GM18867 (cell line): ENCODE measurements at regions not wholly inside any gene's neighbourhood (a gene's known extent, or its start where the extent isn't known, plus 50 kb on each side); places are given as distances from the start of the nearest gene placed in this dataset.
"Not testable (repeated sequence)": the region's sequence is repeated elsewhere in the genome, so short reads cannot be mapped to it uniquely, and the experiment has no call there.

Experiments used
- ATAC-seq: cut with Tn5 transposase; IDR thresholded peaks from one replicate; pipeline ENCODE4 v1.9.1; 2021; ENCODE audit warnings: mild to moderate bottlenecking, moderate library complexity; ENCODE audit not compliant: unreplicated experiment

GRCh38 chr6:117761610-117762009, 86.3 kb downstream of the NUS1 start:
- ATAC-seq = no peak

DNA sequence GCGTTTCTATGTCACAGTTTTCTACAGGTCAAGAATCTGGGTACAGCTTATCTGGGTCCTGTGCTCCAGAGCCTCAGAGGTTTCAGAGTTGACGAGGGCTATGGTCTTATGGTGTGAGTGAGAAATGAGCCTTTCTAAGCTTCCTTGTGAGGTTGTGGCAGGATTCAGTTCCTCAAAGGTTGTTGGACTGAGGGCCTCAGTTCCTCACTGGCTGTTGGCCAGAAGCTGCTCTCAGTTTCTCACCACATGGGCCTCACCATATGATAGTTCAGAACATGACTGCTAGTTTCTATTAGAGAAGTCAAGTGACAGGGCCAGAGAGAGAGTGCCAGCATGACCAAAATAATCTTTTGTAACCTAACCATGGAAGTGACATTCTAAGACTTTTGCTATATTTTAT, 96.1 kb downstream of the NUS1 start:
- peak; percentile 96 for ATAC-seq

DNA sequence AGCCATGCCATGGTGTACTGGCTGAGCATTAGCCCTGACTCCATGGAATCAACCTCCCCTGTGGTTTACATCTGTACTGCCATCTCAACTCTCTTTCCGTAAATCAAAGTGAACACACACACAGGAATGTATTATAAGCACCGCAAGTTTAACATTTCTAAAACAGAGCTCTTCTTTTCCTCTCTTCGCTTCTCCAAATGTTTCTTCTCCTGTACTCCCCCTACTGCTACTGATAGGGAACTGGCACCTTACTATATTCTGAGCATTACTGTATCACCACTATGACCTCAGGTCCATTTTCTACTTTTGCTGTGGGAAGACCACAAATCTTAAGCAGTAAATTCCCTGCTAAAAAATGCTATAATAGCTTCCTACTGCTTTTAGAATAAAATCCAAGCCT, 101.2 kb downstream of the NUS1 start:
- ATAC-seq = peak; percentile 34

DNA sequence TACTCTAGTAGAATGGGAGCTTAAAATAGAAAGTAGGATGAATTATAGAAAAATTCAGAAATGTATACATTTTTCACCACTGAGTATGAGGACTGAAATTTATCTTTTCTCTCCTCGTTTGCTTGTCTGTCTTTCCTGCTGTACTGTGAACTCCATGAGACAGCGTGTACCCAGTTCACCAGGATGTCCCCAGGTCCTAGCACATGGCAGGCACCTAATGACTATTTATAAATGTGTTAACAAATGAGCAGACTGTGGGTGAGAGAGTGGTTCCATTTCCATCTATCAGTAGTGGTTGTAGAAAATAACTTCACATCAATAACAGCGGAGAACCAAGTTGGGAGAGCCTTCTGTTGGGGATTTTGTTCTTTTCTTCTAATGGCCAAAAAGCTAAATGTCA, 106.3 kb downstream of the NUS1 start:
- ATAC-seq = no peak

DNA sequence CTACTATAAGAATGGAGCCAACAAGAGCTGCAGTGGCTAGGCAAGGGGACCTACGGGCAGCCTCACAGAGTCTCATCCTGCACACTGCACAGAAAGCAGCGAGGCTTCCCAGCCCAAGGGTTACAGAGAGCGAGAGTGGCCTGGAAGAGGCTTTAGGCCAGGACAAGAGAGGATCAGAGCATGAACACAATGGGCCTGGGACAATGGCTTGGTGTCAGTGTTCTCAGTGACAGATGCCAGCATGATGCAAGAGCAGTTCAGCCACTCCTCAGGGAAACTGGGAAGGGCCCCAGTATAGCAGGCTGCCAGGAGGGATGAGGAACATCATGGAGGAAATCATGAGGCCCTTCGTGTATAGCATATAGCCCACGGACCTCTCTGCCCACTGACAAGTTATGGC, 108.0 kb downstream of the NUS1 start:
- ATAC-seq = no peak

GRCh38 chr6:117791012-117791411, 115.7 kb downstream of the NUS1 start:
- ATAC-seq = no peak

GRCh38 chr6:117795234-117795633, 111.8 kb upstream of the SLC35F1 start:
- no peak for ATAC-seq

GRCh38 chr6:117798819-117799218, 108.2 kb upstream of the SLC35F1 start:
- ATAC-seq = not testable (repeated sequence)

- ATAC-seq = no peak
Observed at GRCh38 chr6:117810269-117810668, 96.8 kb upstream of the SLC35F1 start.

DNA sequence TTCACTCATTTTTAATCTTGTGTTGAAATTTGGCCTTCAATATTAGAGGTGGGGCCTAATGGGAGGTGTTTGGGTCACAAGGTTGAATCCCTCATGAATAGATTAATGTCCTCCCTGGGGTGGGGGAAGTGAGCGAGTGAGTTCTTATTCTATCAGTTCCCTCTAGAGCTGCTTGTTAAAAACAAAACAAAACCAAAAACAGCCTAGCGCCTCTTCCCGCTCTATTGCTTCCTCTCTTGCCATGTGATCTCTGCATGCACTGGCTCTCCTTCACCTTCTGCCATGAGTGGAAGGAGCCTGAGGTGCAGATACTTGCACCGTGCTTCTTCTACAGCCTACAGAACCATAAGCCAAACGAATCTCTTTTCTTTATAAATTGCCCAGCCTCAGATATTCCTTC, 89.6 kb upstream of the SLC35F1 start:
- peak; percentile 56 for ATAC-seq

DNA sequence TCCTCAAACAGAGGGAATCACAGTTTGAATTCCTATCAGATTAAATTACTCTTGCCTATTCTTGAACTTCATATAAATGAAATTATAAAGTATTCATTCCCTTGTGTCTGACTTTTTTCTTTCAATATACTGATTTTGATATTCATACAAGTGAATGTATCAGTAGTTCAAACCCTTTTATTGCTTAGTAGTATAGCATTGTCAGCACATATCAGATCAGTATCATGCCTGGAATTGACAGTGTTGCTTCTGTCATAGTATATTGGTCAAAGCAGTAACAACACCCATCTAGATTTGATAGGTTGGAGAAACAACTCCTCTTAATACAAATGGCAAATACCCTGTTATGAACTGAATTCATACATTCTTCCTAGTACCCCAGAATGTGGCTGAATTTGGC, 89.1 kb upstream of the SLC35F1 start:
- ATAC-seq = no peak

- ATAC-seq = no peak
Observed at GRCh38 chr6:117818449-117818848, 88.6 kb upstream of the SLC35F1 start.

GRCh38 chr6:117829594-117830319, 77.3 kb upstream of the SLC35F1 start:
- peak; percentile 71 for ATAC-seq

GRCh38 chr6:117837261-117837660, 69.8 kb upstream of the SLC35F1 start:
- ATAC-seq = no peak

GRCh38 chr6:117840541-117840983, 66.5 kb upstream of the SLC35F1 start:
- peak; percentile 73 for ATAC-seq

DNA sequence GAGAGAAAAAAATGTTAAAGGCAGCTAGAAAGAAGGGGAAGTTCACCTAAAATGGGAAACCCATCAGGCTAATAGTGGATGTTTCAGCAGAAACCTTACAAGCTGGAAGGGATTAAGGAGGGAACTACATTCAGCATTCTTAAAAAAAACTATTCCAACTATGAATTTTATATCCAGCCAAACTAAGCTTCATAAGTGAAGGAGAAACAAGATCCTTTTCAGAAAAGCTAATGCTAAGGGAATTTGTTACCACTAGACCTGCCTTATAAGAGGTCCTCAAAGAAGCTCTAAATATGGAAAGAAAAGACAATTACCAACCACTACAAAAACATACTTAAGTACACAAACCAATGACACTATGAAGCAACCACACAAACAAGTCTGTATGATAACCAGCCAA, 59.2 kb upstream of the SLC35F1 start:
- no peak for ATAC-seq

DNA sequence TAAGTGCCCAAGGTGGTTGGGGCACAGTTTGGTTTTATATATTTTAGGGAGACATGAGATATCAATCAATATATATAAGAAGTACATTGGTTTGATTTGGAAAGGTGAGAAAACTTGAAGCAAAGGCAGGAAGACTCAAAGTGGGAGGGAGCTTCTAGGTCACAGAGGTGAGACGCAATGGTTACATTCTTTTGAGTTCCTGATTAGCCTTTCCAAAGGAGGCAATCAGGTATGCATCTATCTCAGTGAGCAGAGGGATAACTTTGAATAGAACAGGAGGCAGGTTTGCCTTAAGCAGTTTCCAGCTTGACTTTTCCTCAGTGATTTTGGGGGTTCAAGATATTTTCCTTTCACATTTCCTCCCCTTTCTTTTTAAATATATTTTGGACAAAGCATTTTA, 58.0 kb upstream of the SLC35F1 start:
- ATAC-seq = no peak
